ENCODE measurements at regions not wholly inside any gene's neighbourhood (a gene's known extent, or its start where the extent isn't known, plus 50 kb on each side); places are given as distances from the start of the nearest gene placed in this dataset.

- Histone ChIP-seq H3K9me3 (replicated peaks; ENCODE audit: control insufficient read depth, insufficient read depth, low read depth, low read length) (no peaks in the 10 kb centered on the region), H3K4me1 (replicated peaks in 1 of 2; ENCODE audit: control insufficient read depth in 2 of 2, insufficient read depth in 2 of 2, low read length in 2 of 2) (no peaks in the 10 kb centered on the region), H3K27ac (ENCODE audit: extremely low read depth, low read depth, low read length) (no peak overlapping the region), H3K4me2 (ENCODE audit: insufficient read depth, low read length) (no peak overlapping the region), H3K79me2 (ENCODE audit: control insufficient read depth, insufficient read depth, low read length) (no peaks in the 10 kb centered on the region), H3K4me3 (no peak overlapping the region), H3K9ac (ENCODE audit: insufficient read depth in 1 of 2, low read depth in 2 of 2, low read length in 2 of 2) (no peak overlapping the region), H3K9me1 (ENCODE audit: control insufficient read depth, insufficient read depth, low read length) (no peaks in the 10 kb centered on the region), H3K27me3 (ENCODE audit: control insufficient read depth in 2 of 2, insufficient read depth in 2 of 2, low read length in 2 of 2) (no peaks in the 10 kb centered on the region), H2AFZ (ENCODE audit: low read depth, low read length) (no peak overlapping the region), H3K36me3 (ENCODE audit: control insufficient read depth, insufficient read depth, low read length) (no peaks in the 10 kb centered on the region), H4K20me1 (replicated peaks; ENCODE audit: control insufficient read depth, insufficient read depth, low read length) (no peaks in the 10 kb centered on the region)
- ChIA-PET CTCF (ENCODE audit: low intra/inter-chr PET ratio) (interaction anchor here (0.6 to 0.7 kb wide), 2 partner anchors 595 to 1068 kb away, joined by 4 read pairs; no protein-coding TSS in a partner anchor), POLR2A (no interaction called here)
- WGBS (ENCODE audit: insufficient coverage, low coverage, missing lambda C conversion rate), result 30% methylated on average over 6 of the region's 6 CpGs
- peak; percentile 80 for ATAC-seq
- in situ Hi-C loops (cut with MboI), result no loop called here
- no TSS peak for BruUV-seq (replicated peaks)
- intact Hi-C loops (cut with micrococcal nuclease), result loop anchor here (2.0 kb wide), 1 partner anchor 388 kb away; no protein-coding TSS in a partner anchor
- DNase-seq (ENCODE audit: extremely low read depth in 1 of 4, low spot score in 3 of 4), result peak in 3 of 4 experiments; percentile 9 to 47 (median 11)
- peak; percentile 56 for FAIRE-seq
- TF ChIP-seq STAG1 (CRISPR knock-in tag; IDR thresholded peaks at IDR 0.05; ENCODE audit: borderline replicate concordance) (peak; percentile 58; the same call in 1 of the 2 replicates), ZNF75A (CRISPR knock-in tag; IDR thresholded peaks at IDR 0.05) (no peak), ATF4 (CRISPR knock-in tag; IDR thresholded peaks at IDR 0.05) (no peak), ZNF311 (CRISPR knock-in tag; IDR thresholded peaks at IDR 0.05) (no peak), NFIX (CRISPR knock-in tag; IDR thresholded peaks at IDR 0.05; ENCODE audit: low read depth) (no peak), CBFA2T2 (conservative IDR thresholded peaks at IDR 0.05) (no peak), ZNF444 (CRISPR knock-in tag; IDR thresholded peaks at IDR 0.05) (no peak), TRIM25 (IDR thresholded peaks at IDR 0.05; ENCODE audit: borderline replicate concordance) (no peak), HNRNPLL (IDR thresholded peaks at IDR 0.05; ENCODE audit: low read depth, low read length, poor library complexity, severe bottlenecking) (no peak), ZNF408 (CRISPR knock-in tag; IDR thresholded peaks at IDR 0.05; ENCODE audit: low read depth) (no peak), THAP7 (CRISPR knock-in tag; IDR thresholded peaks at IDR 0.05) (no peak), HIVEP1 (CRISPR knock-in tag; IDR thresholded peaks at IDR 0.05) (no peak), DIDO1 (tag; IDR thresholded peaks at IDR 0.05; ENCODE audit: low read depth) (no peak), MBD2 (IDR thresholded peaks at IDR 0.05; ENCODE audit: borderline replicate concordance, low read depth) (no peak), CLOCK (CRISPR knock-in tag; IDR thresholded peaks at IDR 0.05; ENCODE audit: borderline replicate concordance) (no peak), CTCF (IDR thresholded peaks at IDR 0.05 in 2 of 3, conservative IDR thresholded peaks at IDR 0.05 in 1 of 3; ENCODE audit: insufficient read depth in 2 of 3, low read depth in 1 of 3, low read length in 3 of 3) (peak; percentile 48 to 59 (median 57))
These were observed 1066.8 kb upstream of the CITED2 start for GRCh38 chr6:140441256-140441655.

Data from K562 (cell line).